ENCODE measurements at regions not wholly inside any gene's neighbourhood (a gene's known extent, or its start where the extent isn't known, plus 50 kb on each side); places are given as distances from the start of the nearest gene placed in this dataset.

GRCh38 chr2:221215487-221215886, 356.6 kb downstream of the EPHA4 start:
- Histone ChIP-seq H3K36me3 (replicated peaks in 1 of 2) (no peaks in the 10 kb centered on the region), H3K4me3 (no peak overlapping the region), H3K27ac (no peak overlapping the region), H3K4me1 (replicated peaks in 1 of 2) (no peaks in the 10 kb centered on the region), H3K9me3 (replicated peaks in 1 of 3) (no peaks in the 10 kb centered on the region), H3K27me3 (no peaks in the 10 kb centered on the region)
- no peak for TF ChIP-seq POLR2A (IDR thresholded peaks at IDR 0.05)
- TF ChIP-seq, protein P1, sequence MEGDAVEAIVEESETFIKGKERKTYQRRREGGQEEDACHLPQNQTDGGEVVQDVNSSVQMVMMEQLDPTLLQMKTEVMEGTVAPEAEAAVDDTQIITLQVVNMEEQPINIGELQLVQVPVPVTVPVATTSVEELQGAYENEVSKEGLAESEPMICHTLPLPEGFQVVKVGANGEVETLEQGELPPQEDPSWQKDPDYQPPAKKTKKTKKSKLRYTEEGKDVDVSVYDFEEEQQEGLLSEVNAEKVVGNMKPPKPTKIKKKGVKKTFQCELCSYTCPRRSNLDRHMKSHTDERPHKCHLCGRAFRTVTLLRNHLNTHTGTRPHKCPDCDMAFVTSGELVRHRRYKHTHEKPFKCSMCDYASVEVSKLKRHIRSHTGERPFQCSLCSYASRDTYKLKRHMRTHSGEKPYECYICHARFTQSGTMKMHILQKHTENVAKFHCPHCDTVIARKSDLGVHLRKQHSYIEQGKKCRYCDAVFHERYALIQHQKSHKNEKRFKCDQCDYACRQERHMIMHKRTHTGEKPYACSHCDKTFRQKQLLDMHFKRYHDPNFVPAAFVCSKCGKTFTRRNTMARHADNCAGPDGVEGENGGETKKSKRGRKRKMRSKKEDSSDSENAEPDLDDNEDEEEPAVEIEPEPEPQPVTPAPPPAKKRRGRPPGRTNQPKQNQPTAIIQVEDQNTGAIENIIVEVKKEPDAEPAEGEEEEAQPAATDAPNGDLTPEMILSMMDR (IDR thresholded peaks at IDR 0.05): no peak
- intact Hi-C loops (cut with DNase I): no loop called here
- WGBS, 4 donors: 46 to 56% (median 51%) methylated on average over 1 of the region's 1 CpG
- no peak for DNase-seq

DNA sequence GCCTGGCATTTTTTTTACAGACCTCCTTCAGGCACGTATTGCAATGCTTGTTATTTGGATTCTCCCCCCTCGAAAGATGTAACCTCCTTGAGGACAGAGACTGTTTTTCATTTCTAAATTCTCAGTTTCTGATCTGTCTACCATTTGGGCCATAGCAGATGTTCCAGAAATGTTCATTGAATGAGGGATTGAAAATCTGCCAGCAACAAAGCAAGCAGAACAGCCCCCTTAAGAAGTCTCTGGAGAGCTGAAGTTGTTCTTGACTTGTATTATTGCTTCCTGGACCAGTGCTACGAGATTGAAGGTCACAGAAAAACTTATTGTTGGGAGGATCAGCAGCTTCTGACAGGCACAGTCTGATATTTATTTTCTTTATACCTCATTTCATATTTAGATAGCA, 355.5 kb downstream of the EPHA4 start:
- Histone ChIP-seq H3K9me3 (replicated peaks in 1 of 3) (no peaks in the 10 kb centered on the region), H3K27ac (no peak overlapping the region), H3K27me3 (no peaks in the 10 kb centered on the region), H3K4me3 (no peak overlapping the region), H3K36me3 (replicated peaks in 1 of 2) (no peaks in the 10 kb centered on the region), H3K4me1 (replicated peaks in 1 of 2) (no peaks in the 10 kb centered on the region)
- DNase-seq: no peak
- intact Hi-C loops (cut with DNase I): no loop called here
- 54 to 56% (median 55%) methylated on average over 3 of the region's 3 CpGs for WGBS, 4 donors
- no peak for TF ChIP-seq POLR2A (IDR thresholded peaks at IDR 0.05)
- TF ChIP-seq, protein P1 (IDR thresholded peaks at IDR 0.05): no peak

- no peaks in the 10 kb centered on the region for H3K27me3 ChIP-seq
- no peak overlapping the region for H3K4me3 ChIP-seq
- no peak overlapping the region for H3K27ac ChIP-seq
- intact Hi-C loops (cut with DNase I): no loop called here
- 83 to 96% (median 89%) methylated on average over 2 of the region's 2 CpGs for WGBS, 4 donors
- DNase-seq: no peak
- no peaks in the 10 kb centered on the region for H3K36me3 ChIP-seq (replicated peaks in 1 of 2)
- no peaks in the 10 kb centered on the region for H3K4me1 ChIP-seq (replicated peaks in 1 of 2)
- H3K9me3 ChIP-seq (replicated peaks in 1 of 3): no peaks in the 10 kb centered on the region
- no peak for TF ChIP-seq POLR2A (IDR thresholded peaks at IDR 0.05)
- TF ChIP-seq, protein P1 (IDR thresholded peaks at IDR 0.05): no peak
Measured at GRCh38 chr2:221225752-221226151, 346.4 kb downstream of the EPHA4 start.

GRCh38 chr2:221228214-221228769, 343.8 kb downstream of the EPHA4 start:
- no peaks in the 10 kb centered on the region for H3K36me3 ChIP-seq (replicated peaks in 1 of 2)
- H3K4me1 ChIP-seq (replicated peaks in 1 of 2): no peaks in the 10 kb centered on the region
- no peaks in the 10 kb centered on the region for H3K9me3 ChIP-seq (replicated peaks in 1 of 3)
- 41 to 64% (median 61%) methylated on average over 3 of the region's 3 CpGs for WGBS, 4 donors
- no peak overlapping the region for H3K27ac ChIP-seq
- H3K27me3 ChIP-seq: no peaks in the 10 kb centered on the region
- DNase-seq: no peak
- no peak overlapping the region for H3K4me3 ChIP-seq
- TF ChIP-seq, protein P1 (IDR thresholded peaks at IDR 0.05): no peak
- no peak for TF ChIP-seq POLR2A (IDR thresholded peaks at IDR 0.05)
- intact Hi-C loops (cut with DNase I): no loop called here
